T-helper 2 cell (primary cell): ENCODE measurements at regions not wholly inside any gene's neighbourhood (a gene's known extent, or its start where the extent isn't known, plus 50 kb on each side); places are given as distances from the start of the nearest gene placed in this dataset.

Source experiments
- DNase-seq, 5 experiments: peaks; one replicate each; pipeline versions ENCODE4 v3.0.0 to v3.0.0-alpha.2; 2012 to 2022

GRCh38 chr2:225340923-225341322, 58.6 kb upstream of the NYAP2 start:
- DNase-seq: no peak

- no peak for DNase-seq
Observed at GRCh38 chr2:225337183-225337582, 62.3 kb upstream of the NYAP2 start.

- no peak for DNase-seq
Observed at GRCh38 chr2:225334514-225334913, 65.0 kb upstream of the NYAP2 start.

GRCh38 chr2:225328192-225328591, 71.3 kb upstream of the NYAP2 start:
- DNase-seq: no peak

- no peak for DNase-seq
Observed at GRCh38 chr2:225326969-225327368, 72.5 kb upstream of the NYAP2 start.

GRCh38 chr2:225319872-225320271, 79.6 kb upstream of the NYAP2 start:
- DNase-seq: no peak

GRCh38 chr2:225318440-225318839, 81.1 kb upstream of the NYAP2 start:
- no peak for DNase-seq

GRCh38 chr2:225317186-225317585, 82.3 kb upstream of the NYAP2 start:
- no peak for DNase-seq

GRCh38 chr2:225310745-225311144, 88.8 kb upstream of the NYAP2 start:
- no peak for DNase-seq

- DNase-seq: no peak
Observed at GRCh38 chr2:225309516-225309915, 90.0 kb upstream of the NYAP2 start.

GRCh38 chr2:225296951-225297350, 102.6 kb upstream of the NYAP2 start:
- DNase-seq: no peak

- no peak for DNase-seq
Observed at GRCh38 chr2:225295102-225295501, 104.4 kb upstream of the NYAP2 start.

- DNase-seq: no peak
Observed at GRCh38 chr2:225293638-225294037, 105.9 kb upstream of the NYAP2 start.

GRCh38 chr2:225290757-225291400, 108.6 kb upstream of the NYAP2 start:
- no peak for DNase-seq

- DNase-seq: no peak
Observed at GRCh38 chr2:225289659-225290058, 109.9 kb upstream of the NYAP2 start.

- no peak for DNase-seq
Observed at GRCh38 chr2:225288986-225289385, 110.5 kb upstream of the NYAP2 start.

- DNase-seq: peak in 1 of 5 experiments; percentile 30
Observed at GRCh38 chr2:225282858-225283710, 116.4 kb upstream of the NYAP2 start.

GRCh38 chr2:225276207-225276606, 123.3 kb upstream of the NYAP2 start:
- no peak for DNase-seq

GRCh38 chr2:225275443-225275842, 124.1 kb upstream of the NYAP2 start:
- no peak for DNase-seq

- DNase-seq: no peak
Observed at GRCh38 chr2:225274751-225275150, 124.8 kb upstream of the NYAP2 start.

GRCh38 chr2:225272173-225272572, 127.3 kb upstream of the NYAP2 start:
- DNase-seq: no peak

GRCh38 chr2:225270861-225271260, 128.6 kb upstream of the NYAP2 start:
- peak in 1 of 5 experiments; percentile 12 for DNase-seq

GRCh38 chr2:225270053-225270452, 129.5 kb upstream of the NYAP2 start:
- no peak for DNase-seq

- no peak for DNase-seq
Observed at GRCh38 chr2:225254363-225254762, 145.1 kb upstream of the NYAP2 start.
